ENCODE measurements at regions not wholly inside any gene's neighbourhood (a gene's known extent, or its start where the extent isn't known, plus 50 kb on each side); places are given as distances from the start of the nearest gene placed in this dataset.

DNA sequence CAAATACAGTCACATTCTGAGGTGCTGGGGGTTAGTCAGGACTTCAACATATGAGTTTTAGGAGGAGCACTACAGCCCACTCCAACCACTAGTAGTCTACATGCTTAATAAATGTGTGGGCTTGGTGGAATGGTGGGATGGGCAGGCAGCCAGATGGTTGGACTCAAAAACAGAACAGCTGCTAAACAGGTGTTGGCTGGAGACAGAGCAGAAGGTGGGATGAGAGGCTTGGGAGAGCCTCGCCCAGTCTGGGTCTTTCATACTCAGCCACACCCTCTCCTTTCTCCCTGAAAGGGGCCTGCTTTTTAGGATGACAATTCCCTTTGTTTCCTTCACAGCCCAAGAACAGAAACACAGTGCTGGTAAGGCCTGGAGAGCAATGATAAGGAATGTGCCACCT is 143.9 kb upstream of the KLHL29 start:
- DNase-seq (ENCODE audit: low read depth, low spot score) = no peak
- H3K4me1 Mint-ChIP-seq = peaks cover 19% of the 10 kb centered on the region
- no peak for TF ChIP-seq CTCF (conservative IDR thresholded peaks at IDR 0.05)
- no peak overlapping the region for H3K27ac Mint-ChIP-seq (ENCODE audit: unreplicated experiment)
- H3K9me3 Mint-ChIP-seq = peaks cover 5% of the 10 kb centered on the region
- H3K4me3 Mint-ChIP-seq = no peak overlapping the region
- peaks cover 2% of the 10 kb centered on the region for H3K36me3 Mint-ChIP-seq (ENCODE audit: low read depth)
- H3K27me3 Mint-ChIP-seq (ENCODE audit: low read depth) = no peaks in the 10 kb centered on the region

GRCh38 chr2:23241611-23242245 is 143.3 kb upstream of the KLHL29 start:
- peaks cover 19% of the 10 kb centered on the region for H3K4me1 Mint-ChIP-seq
- no peak overlapping the region for H3K27ac Mint-ChIP-seq (ENCODE audit: unreplicated experiment)
- peaks cover 5% of the 10 kb centered on the region for H3K9me3 Mint-ChIP-seq
- no peak for TF ChIP-seq CTCF (conservative IDR thresholded peaks at IDR 0.05)
- H3K4me3 Mint-ChIP-seq = no peak overlapping the region
- DNase-seq (ENCODE audit: low read depth, low spot score) = no peak
- peaks cover 2% of the 10 kb centered on the region for H3K36me3 Mint-ChIP-seq (ENCODE audit: low read depth)
- no peaks in the 10 kb centered on the region for H3K27me3 Mint-ChIP-seq (ENCODE audit: low read depth)

DNA sequence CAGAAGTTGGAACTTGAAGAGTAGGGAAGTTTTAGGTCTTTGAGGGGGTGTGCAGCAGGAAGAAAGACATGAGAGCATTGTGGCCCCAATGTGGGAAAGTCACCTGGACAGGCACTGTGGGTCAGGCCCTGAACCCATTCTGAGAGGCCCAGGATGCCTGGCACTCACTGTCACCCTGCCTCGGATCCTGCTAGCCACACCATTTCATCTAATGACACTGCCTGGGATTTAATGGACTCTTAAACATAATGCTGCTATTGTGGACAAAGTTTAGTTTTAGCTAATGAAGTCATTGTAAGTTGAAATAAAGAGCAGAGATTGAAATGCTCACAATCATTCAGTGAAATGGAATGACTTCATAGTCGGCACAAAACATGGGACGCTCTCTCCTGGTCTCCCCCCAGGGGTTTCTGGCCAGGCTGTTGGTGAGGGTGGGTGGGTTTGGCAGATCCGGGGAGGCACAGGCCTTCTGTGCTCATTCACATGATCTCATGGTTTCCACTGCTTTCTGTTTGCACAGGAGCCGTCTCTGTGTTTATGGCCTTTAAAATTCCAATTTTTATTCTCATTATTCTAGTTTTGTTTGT is 141.8 kb upstream of the KLHL29 start:
- no peak for DNase-seq (ENCODE audit: low read depth, low spot score)
- Mint-ChIP-seq H3K27me3 (ENCODE audit: low read depth) (no peaks in the 10 kb centered on the region), H3K4me3 (no peak overlapping the region), H3K36me3 (ENCODE audit: low read depth) (peaks cover 2% of the 10 kb centered on the region), H3K4me1 (peaks cover 18% of the 10 kb centered on the region), H3K9me3 (peaks cover 5% of the 10 kb centered on the region), H3K27ac (ENCODE audit: unreplicated experiment) (peak overlapping the region; percentile 58)
- no peak for TF ChIP-seq CTCF (conservative IDR thresholded peaks at IDR 0.05)

- peaks cover 15% of the 10 kb centered on the region for H3K4me1 Mint-ChIP-seq
- TF ChIP-seq CTCF (conservative IDR thresholded peaks at IDR 0.05) = no peak
- DNase-seq (ENCODE audit: low read depth, low spot score) = no peak
- H3K4me3 Mint-ChIP-seq = no peak overlapping the region
- H3K27ac Mint-ChIP-seq (ENCODE audit: unreplicated experiment) = no peak overlapping the region
- peaks cover 2% of the 10 kb centered on the region for H3K36me3 Mint-ChIP-seq (ENCODE audit: low read depth)
- H3K9me3 Mint-ChIP-seq = peaks cover 5% of the 10 kb centered on the region
- no peaks in the 10 kb centered on the region for H3K27me3 Mint-ChIP-seq (ENCODE audit: low read depth)
These were observed 140.4 kb upstream of the KLHL29 start for GRCh38 chr2:23244617-23245016.

- H3K4me3 Mint-ChIP-seq = no peak overlapping the region
- DNase-seq (ENCODE audit: low read depth, low spot score) = no peak
- no peaks in the 10 kb centered on the region for H3K36me3 Mint-ChIP-seq (ENCODE audit: low read depth)
- no peak overlapping the region for H3K27ac Mint-ChIP-seq (ENCODE audit: unreplicated experiment)
- peaks cover 14% of the 10 kb centered on the region for H3K4me1 Mint-ChIP-seq
- no peaks in the 10 kb centered on the region for H3K27me3 Mint-ChIP-seq (ENCODE audit: low read depth)
- no peak for TF ChIP-seq CTCF (conservative IDR thresholded peaks at IDR 0.05)
- H3K9me3 Mint-ChIP-seq = no peaks in the 10 kb centered on the region
These were observed 137.8 kb upstream of the KLHL29 start for GRCh38 chr2:23246992-23247683.

Measured in neural crest cell (in vitro differentiated cells).